ENCODE measurements at regions not wholly inside any gene's neighbourhood (a gene's known extent, or its start where the extent isn't known, plus 50 kb on each side); places are given as distances from the start of the nearest gene placed in this dataset.
"Not testable (repeated sequence)": the region's sequence is repeated elsewhere in the genome, so short reads cannot be mapped to it uniquely, and the experiment has no call there.

GRCh38 chr7:101679653-101680173 is 50.6 kb upstream of the MYL10 start:
- not testable (repeated sequence) for DNase-seq (ENCODE audit: low spot score)

DNA sequence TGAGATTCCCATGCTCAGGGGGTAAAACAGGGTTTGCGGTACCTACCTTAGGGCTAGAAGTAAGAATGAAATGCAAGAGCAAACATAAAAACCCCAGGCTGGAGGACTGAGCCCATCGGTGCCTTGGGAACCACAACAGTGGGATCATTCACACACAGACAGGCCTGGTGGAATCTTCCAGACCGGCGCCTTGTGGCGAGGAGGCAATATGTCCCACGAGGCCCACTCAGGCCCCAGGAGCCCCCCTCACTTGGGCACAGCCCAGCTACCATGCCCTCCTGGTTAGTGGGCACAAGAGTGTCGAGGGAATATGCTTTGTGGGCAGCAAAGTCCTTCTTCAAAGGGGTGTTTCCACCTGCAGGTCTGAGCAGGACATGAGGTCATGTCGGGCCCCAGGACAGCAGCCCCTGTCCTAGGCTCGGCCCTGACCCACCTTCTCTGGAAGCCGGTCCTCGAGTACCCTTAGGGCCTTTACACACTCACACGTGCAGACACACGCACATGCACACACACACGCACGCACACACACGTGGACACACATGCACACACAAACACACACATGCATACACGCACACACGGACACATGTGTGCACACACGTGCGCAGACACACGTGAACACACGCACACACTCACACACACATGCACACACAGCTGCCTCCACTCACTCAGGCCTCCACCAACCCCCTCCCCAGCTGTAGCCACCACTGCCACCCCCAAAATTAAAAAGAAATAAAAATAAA is 51.5 kb upstream of the MYL10 start:
- no peak for DNase-seq (ENCODE audit: low spot score)

DNA sequence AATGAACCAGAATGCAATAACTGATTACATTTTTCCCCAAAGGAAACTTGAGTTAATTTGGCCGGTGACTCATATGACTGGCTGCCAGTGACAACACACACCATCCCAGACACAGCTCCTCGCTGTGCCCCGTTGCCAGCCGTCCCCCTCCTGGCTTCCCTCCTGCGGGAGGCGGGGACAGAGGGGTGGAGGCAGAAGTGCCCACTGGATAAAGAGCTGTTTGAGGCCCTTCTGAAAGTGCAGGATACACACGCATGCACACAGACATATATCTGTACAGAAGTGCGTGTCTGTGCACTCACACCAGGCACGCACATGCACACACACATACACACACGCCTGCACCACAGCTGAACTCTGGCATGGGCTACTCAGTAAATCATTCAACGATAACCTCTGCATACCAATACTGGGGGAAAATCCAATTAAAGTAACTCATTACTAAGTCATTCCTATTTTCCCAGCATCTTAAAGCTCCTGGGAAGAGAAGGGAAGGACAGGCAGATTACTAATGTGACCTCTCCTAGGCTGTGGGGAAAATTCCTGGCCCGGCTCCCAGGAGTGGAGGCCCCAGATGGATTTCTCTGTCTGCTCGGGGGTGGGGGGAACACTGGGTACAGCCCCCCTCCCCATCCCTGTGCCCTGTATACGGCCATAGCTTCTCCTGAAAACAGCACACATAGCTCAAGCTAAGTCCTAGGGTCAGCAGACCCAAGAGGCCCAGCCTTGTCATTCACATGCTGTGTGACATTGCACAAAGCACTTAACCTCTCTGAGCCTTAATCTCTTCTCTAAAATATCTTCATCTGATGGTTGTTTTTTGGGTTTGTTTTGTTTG is 52.3 kb upstream of the MYL10 start:
- DNase-seq (ENCODE audit: low spot score) = no peak

DNA sequence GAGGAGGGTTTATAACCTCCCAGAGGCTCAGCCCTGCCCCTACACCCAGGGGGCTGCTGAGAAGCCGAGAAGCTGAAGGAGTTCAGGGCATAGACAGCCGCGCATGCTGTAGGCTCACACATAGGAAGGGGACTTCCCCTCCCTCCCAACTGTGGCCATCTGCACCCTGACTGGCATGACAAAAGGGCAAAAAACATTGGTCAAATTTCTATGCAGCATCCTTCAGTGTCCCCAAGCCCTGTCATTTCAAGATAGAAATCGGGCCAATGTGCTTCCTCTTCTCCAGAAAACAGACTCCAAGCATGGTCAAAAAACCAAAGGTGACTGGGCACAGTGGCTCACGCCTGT is 55.9 kb upstream of the MYL10 start:
- DNase-seq (ENCODE audit: low spot score) = no peak

DNA sequence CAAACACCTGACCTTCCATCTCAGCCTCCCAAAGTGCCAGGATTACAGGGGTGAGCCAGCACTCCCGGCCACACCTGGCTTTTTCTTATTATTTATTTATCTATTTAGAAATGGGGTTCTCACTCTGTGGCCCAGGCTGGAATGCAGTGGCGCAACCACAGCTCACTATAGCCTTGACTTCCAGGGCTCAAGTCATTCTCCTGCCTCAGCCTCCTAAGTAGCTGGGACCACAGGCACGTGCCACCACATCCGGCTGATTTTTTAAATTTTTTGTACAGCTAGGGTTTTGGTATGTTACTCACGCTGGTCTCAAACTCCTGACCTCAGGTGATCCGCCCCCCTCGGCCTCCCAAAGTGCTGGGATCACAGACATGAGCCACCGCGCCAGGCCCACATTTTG is 56.9 kb upstream of the MYL10 start:
- no peak for DNase-seq (ENCODE audit: low spot score)

GRCh38 chr7:101687081-101687480 is 58.0 kb upstream of the MYL10 start:
- peak; percentile 29 for DNase-seq (ENCODE audit: low spot score)

DNA sequence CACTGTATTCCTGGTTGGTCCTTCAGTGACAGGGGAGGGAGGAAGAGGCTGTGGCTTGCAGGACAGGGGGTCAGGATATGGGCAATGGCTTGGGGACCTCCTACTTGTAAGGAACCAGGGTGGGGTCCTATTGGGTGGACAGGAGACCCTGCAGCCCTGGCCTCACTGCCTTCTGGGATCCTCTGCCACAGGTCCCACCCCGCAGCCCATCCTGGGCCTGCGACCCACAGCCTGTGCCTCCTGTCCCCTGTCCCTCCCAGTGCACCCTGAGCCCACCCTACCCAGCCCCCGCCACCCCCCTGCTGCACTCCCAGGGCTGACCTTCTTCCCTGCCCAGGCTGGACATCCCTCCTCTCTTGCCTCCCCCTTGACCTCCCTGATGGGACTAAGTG is 58.7 kb upstream of the MYL10 start:
- DNase-seq (ENCODE audit: low spot score) = no peak

DNA sequence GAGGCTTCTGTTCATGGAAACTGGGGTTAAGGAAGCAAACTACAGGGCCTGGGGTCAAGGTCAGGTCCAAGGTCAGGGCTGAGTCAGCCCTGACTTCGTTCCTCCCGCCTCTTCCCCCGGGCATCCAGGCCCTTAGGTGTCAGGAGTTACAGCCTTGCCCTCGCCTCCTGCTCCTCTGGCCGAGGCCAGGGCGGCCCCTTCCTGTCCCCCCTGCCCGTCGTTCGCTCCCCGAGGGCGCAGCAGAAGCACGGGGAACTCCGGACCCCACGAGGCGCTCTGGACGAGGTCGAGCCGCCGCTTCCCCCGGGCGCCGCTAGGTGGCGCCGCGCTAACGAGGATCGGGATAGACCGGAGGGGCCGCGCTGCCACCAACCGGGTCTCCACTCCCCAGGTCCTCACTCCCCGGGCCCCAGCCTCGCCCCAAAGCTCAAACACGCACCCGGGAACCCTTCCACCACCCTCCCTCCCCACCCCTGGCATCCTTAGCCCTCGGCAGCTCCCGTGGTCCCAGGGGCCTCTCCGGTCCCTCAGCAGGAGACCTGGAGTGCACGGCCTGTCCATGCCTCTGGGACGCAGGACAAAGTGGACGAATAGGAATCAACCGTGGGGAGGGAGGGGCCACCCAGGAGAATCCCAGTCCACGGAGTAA is 59.2 kb upstream of the MYL10 start:
- peak; percentile 91 for DNase-seq (ENCODE audit: low spot score)

GRCh38 chr7:101688995-101689907 is 60.2 kb upstream of the MYL10 start:
- DNase-seq (ENCODE audit: low spot score) = no peak

- no peak for DNase-seq (ENCODE audit: low spot score)
Observed at GRCh38 chr7:101690061-101690460, 61.0 kb upstream of the MYL10 start.

- no peak for DNase-seq (ENCODE audit: low spot score)
Observed at GRCh38 chr7:101691822-101692384, 62.8 kb upstream of the MYL10 start.

- no peak for DNase-seq (ENCODE audit: low spot score)
Observed at GRCh38 chr7:101693498-101694091, 64.5 kb upstream of the MYL10 start.

GRCh38 chr7:101698964-101699363 is 69.9 kb upstream of the MYL10 start:
- DNase-seq (ENCODE audit: low spot score) = no peak

DNA sequence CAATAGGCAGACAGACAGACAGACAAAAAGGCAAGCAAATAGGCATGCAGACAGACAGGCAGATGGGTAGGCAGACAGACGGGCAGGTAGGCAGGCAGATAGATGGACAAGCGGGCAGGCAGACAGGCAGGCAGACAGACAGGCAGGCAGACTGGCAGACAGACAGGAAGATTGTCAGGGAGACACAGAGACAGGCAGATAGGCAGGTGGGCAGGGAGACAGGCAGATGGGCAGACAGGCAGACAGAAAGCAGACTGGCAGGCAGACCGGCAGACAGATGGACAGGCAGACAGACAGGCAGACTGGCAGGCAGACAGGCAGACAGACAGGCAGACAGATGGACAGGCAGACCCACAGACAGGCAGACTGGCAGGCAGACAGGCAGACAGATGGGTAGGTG is 70.3 kb upstream of the MYL10 start:
- DNase-seq (ENCODE audit: low spot score) = no peak

DNA sequence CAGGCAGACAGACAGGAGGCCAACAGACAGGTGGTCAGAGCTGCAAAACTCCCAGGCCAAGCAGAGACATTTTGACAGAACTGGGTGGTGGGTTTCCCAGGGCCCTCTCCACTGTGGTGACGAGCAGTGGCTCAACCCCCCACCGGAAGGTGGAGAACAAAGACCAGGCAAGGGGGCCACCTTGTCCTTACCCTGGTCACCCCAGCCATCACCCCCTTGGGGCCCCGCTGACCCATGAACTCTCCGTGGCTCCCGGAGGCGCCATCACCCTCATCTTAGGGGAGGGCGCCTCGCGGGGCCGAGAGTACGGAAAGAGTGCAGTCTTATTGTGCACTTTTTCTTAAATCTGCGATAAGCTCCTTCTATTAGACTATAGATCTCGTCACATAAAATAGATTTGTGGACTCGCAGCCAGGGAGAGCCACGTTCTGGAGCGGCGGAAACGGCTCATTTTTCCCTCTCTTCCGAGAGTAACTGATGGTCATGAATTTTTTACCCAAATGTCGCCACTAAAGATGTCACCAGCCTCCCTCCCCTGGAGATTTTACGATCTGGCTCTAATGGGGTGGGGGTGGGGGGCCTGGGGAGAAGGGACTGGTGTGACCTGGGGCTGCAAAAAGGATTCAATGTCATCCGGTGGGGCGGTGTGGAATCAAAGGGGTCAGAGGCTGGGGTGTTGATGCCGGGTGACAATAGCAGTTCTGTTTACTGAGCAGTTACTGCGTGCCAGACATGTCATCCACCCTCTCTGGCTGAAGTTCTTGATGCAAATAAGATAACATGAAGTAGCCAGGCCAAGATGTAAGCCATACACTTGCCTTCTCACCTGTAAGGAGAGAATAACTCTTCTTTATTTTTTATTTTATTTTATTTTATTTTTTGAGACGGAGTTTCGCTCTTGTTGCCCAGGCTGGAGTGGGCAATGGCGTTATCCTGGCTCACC is 71.1 kb upstream of the MYL10 start:
- DNase-seq (ENCODE audit: low spot score) = no peak

- no peak for DNase-seq (ENCODE audit: low spot score)
Observed at GRCh38 chr7:101701153-101701794, 72.2 kb upstream of the MYL10 start.

DNA sequence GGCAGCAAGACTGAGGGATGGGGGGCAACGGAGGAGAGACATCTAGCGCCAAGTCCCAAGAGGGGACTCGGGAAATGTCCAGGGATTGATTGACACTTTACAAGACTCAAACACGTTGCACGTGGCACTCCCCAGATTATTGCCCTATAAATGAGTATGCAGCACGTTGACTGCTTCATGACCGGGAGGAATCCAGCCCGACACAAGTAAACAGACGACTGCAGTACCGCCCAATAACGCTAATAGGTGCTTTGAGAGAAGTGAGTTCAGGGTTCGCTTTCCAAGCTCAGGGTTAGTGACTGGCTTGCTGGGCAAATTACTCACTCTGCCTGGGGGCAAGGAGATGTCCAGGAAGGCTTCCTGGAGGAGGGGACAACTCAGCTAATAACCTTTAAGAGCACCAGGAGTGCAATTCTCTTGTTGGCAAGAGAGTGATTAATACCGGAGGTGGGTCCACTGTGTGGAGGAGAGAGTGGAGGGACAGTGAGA is 73.3 kb upstream of the MYL10 start:
- no peak for DNase-seq (ENCODE audit: low spot score)

DNA sequence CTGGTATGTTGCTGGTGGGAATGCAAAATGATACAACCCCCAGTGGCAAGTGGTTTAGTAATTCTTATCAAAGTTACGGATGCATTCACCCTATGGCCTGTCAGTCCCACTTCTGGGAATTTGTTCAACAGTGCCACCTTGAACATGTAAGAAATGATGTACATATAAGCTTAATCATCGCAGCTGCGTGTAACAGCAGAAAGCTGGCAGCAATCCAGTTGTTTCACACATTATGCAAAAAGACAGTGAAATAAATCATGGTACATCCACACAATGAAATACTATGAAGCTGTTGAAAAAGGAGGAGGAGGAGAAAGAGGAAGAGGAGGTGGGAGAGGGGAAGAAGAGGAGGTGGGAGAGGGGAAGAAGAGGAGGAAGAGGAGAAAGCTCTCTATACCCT is 76.2 kb upstream of the MYL10 start:
- DNase-seq (ENCODE audit: low spot score) = no peak

GRCh38 chr7:101707587-101707986 is 78.5 kb upstream of the MYL10 start:
- no peak for DNase-seq (ENCODE audit: low spot score)

Data from NAMALWA (cell line).